ENCODE measurements at regions not wholly inside any gene's neighbourhood (a gene's known extent, or its start where the extent isn't known, plus 50 kb on each side); places are given as distances from the start of the nearest gene placed in this dataset.
"Not testable (repeated sequence)": the region's sequence is repeated elsewhere in the genome, so short reads cannot be mapped to it uniquely, and the experiment has no call there.

DNA sequence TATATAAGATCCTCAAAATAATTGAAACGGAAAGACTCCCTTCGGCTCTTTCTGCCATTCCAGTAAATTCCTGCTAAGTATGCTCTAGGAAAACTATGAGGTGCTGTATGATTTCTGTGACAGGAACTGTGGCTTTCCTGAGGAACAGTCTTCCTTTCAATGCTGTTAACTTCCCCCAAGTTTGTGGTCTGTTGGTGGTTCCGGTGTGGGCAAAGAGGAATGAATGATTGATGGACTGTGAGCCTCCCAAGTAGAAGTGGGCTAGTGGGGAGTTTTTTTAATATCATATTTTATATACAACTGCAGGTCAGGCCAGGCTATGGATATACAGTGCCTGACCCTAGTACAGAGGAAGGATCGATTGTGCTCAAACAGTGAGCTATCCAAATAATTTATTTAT lies 560.7 kb upstream of the RBFOX1 start:
- H3K4me3 ChIP-seq: no peak overlapping the region
- no peaks in the 10 kb centered on the region for H3K27me3 ChIP-seq
- intact Hi-C loops (cut with DNase I): no loop called here
- no peak for ATAC-seq
- H3K4me1 ChIP-seq: no peaks in the 10 kb centered on the region
- 39 to 76% methylated on average over 4 of the region's 4 CpGs for WGBS, 2 donors
- H3K9me3 ChIP-seq: no peaks in the 10 kb centered on the region
- no peak overlapping the region for H3K27ac ChIP-seq
- TF ChIP-seq, protein P1, sequence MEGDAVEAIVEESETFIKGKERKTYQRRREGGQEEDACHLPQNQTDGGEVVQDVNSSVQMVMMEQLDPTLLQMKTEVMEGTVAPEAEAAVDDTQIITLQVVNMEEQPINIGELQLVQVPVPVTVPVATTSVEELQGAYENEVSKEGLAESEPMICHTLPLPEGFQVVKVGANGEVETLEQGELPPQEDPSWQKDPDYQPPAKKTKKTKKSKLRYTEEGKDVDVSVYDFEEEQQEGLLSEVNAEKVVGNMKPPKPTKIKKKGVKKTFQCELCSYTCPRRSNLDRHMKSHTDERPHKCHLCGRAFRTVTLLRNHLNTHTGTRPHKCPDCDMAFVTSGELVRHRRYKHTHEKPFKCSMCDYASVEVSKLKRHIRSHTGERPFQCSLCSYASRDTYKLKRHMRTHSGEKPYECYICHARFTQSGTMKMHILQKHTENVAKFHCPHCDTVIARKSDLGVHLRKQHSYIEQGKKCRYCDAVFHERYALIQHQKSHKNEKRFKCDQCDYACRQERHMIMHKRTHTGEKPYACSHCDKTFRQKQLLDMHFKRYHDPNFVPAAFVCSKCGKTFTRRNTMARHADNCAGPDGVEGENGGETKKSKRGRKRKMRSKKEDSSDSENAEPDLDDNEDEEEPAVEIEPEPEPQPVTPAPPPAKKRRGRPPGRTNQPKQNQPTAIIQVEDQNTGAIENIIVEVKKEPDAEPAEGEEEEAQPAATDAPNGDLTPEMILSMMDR (IDR thresholded peaks at IDR 0.05): no peak
- no peak for TF ChIP-seq POLR2A (IDR thresholded peaks at IDR 0.05)
- no peaks in the 10 kb centered on the region for H3K36me3 ChIP-seq (replicated peaks in 1 of 2; ENCODE audit: insufficient read depth in 1 of 2, low read depth in 2 of 2)
- DNase-seq: no peak

DNA sequence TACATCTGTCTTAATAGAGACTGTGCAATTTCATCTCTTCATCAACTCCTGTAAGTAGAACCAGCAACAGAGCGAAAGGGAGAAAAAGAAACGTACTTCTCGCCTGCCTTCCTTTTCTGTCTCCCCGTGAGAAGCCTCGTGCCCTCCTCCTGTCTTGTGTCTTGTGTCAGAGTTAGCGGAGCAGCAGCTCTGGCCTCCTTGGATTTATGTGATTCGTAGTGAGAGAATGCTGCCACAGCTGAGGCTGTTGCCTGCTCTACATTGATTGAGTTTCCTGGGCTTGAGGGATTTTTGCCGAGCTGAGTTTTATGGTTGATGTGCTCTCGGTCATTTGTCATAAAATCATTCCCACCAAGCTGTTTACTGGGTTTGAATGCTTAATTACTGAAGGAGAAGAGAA lies 579.1 kb upstream of the RBFOX1 start:
- WGBS, 2 donors: 43 to 53% methylated on average over 9 of the region's 9 CpGs
- Histone ChIP-seq H3K36me3 (replicated peaks in 1 of 2; ENCODE audit: insufficient read depth in 1 of 2, low read depth in 2 of 2) (no peaks in the 10 kb centered on the region), H3K9me3 (no peaks in the 10 kb centered on the region), H3K27me3 (no peaks in the 10 kb centered on the region), H3K27ac (no peak overlapping the region), H3K4me3 (no peak overlapping the region), H3K4me1 (no peaks in the 10 kb centered on the region)
- TF ChIP-seq POLR2A (IDR thresholded peaks at IDR 0.05): no peak
- TF ChIP-seq, protein P1 (IDR thresholded peaks at IDR 0.05): no peak
- intact Hi-C loops (cut with DNase I): no loop called here
- ATAC-seq: no peak
- no peak for DNase-seq

DNA sequence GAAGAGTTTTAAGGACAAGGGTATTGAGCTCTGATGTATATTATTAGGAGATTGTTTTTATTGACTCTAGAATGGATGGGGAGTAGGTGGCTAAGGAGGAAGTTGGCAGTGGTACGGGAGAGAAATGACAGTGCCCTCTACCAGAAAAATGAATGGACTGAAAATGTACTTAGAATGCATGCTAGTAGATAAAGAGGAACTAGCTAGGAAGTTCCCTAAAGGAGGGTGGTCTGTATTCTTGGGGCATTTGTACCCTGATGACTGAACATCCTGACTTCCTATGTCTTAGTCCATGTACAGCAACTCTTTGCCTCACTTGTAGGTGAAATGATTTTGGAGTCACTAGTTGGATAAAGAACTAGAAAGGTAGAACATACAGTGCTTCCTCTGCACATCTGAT lies 581.5 kb upstream of the RBFOX1 start:
- intact Hi-C loops (cut with DNase I): no loop called here
- H3K27ac ChIP-seq: no peak overlapping the region
- WGBS, 2 donors: 38 to 51% methylated on average over 1 of the region's 1 CpG

DNA sequence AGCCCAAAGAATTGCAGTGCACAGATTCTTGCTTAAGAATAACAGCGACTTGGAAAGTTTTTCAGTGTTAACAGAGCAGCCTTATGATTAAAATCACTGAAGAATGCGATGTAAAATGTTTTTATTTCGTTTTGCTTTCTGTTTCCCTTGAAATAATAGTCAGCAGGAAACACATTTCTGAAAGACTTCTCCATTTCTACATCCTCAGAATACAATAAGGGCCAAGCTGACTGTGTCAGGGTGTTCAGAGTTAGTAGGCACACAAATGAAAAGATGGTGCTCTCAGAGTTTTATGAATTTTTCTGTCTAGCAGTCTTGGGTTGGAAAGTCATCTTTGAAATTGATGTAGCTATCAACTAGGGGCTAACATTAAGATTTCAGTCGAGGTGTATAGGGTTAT lies 582.9 kb upstream of the RBFOX1 start:
- H3K27ac ChIP-seq: no peak overlapping the region
- no peaks in the 10 kb centered on the region for H3K4me1 ChIP-seq
- 19 to 39% methylated on average over 4 of the region's 4 CpGs for WGBS, 2 donors
- DNase-seq (no peak), ATAC-seq (no peak)
- intact Hi-C loops (cut with DNase I): no loop called here
- H3K4me3 ChIP-seq: no peak overlapping the region
- no peak for TF ChIP-seq POLR2A (IDR thresholded peaks at IDR 0.05)
- TF ChIP-seq, protein P1 (IDR thresholded peaks at IDR 0.05): no peak
- no peaks in the 10 kb centered on the region for H3K27me3 ChIP-seq
- no peaks in the 10 kb centered on the region for H3K9me3 ChIP-seq
- H3K36me3 ChIP-seq (replicated peaks in 1 of 2; ENCODE audit: insufficient read depth in 1 of 2, low read depth in 2 of 2): no peaks in the 10 kb centered on the region

More for the DNA sequence above, 581.5 kb upstream of the RBFOX1 start:
- Histone ChIP-seq H3K4me3 (no peak overlapping the region), H3K36me3 (replicated peaks in 1 of 2; ENCODE audit: insufficient read depth in 1 of 2, low read depth in 2 of 2) (no peaks in the 10 kb centered on the region), H3K27me3 (no peaks in the 10 kb centered on the region), H3K4me1 (no peaks in the 10 kb centered on the region), H3K9me3 (no peaks in the 10 kb centered on the region)
- no peak for TF ChIP-seq POLR2A (IDR thresholded peaks at IDR 0.05)
- TF ChIP-seq, protein P1 (IDR thresholded peaks at IDR 0.05): no peak
- ATAC-seq (no peak), DNase-seq (no peak)

DNA sequence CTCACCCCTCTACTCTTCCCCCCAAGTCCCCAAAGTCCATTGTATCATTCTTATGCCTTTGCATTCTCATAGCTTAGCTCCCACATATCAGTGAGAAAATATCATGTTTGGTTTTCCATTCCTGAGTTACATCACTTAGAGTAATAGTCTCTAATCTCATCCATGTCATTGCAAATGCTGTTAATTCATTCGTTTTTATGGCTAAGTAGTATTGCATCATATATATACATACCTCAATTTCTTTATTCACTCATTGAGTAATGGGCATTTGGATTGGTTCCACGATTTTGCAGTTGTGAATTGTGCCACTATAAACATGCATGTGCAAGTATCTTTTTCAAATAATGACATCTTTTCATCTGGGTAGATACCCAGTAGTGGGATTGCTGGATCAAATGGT lies 596.3 kb upstream of the RBFOX1 start:
- DNase-seq; ATAC-seq; intact Hi-C loops (cut with DNase I); H3K4me3 ChIP-seq; H3K36me3 ChIP-seq (replicated peaks in 1 of 2; ENCODE audit: insufficient read depth in 1 of 2, low read depth in 2 of 2); H3K9me3 ChIP-seq; H3K4me1 ChIP-seq; H3K27ac ChIP-seq; H3K27me3 ChIP-seq: not testable (repeated sequence)
- 14 to 18% methylated on average over 2 of the region's 2 CpGs for WGBS, 2 donors
